Stimulated activated CD4-positive, alpha-beta T cell treated with anti-CD3 and anti-CD28 coated beads, Interleukin-1b, Interleukin-23, amount 100 ng/mL, for 4 hours (primary cell): ENCODE measurements at regions not wholly inside any gene's neighbourhood (a gene's known extent, or its start where the extent isn't known, plus 50 kb on each side); places are given as distances from the start of the nearest gene placed in this dataset.

ENCODE experiments used
- DNase-seq, 2 donors: peaks; one replicate each; pipeline ENCODE4 v3.0.0-alpha.2; 2020; ENCODE audit warnings: low read depth in 2 of 2

- no peak for DNase-seq
These were observed 56.1 kb upstream of the GATA6 start for GRCh38 chr18:22113144-22113844.

DNA sequence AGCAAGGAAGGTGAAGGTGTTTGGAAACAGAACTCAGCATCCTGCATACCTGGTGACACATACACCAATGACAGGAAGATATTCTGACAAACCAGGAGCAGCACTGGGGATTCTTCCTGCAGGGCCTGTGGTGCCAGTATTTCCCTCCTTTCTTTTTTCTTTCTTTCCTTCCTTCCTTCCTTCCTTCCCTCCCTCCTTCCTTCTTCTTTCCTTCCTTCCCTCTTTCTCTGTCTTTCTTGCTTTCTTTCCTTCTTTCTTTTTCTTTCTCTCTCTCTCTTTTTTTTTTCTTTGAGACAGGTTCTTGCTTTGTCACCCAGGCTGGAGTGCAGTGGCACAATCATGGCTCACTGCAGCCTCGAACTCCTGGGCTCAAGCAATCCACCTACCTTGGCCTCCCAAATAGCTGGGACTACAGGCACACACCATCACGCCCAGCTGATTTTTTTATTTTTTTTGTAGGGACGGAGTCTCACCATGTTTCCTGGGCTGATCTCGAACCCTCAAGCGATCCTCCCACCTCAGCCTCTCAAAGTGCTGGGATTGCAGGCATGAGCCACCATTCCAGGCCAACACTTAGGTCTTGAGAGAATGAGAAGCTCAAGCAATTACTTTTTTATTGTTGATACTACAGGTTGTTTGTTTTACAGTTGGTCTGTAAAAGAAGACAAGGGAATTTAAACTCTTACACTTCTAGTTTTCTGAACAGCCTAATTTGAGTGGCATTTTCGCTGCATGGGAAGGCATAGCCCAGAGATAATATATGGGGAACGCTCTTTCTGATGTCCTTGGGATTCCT, 54.7 kb upstream of the GATA6 start:
- DNase-seq: no peak

GRCh38 chr18:22115573-22115972, 53.8 kb upstream of the GATA6 start:
- DNase-seq: no peak
